HG03103 (cell line): ENCODE measurements at regions not wholly inside any gene's neighbourhood (a gene's known extent, or its start where the extent isn't known, plus 50 kb on each side); places are given as distances from the start of the nearest gene placed in this dataset.
"Not testable (repeated sequence)": the region's sequence is repeated elsewhere in the genome, so short reads cannot be mapped to it uniquely, and the experiment has no call there.

Experiments
- ATAC-seq: cut with Tn5 transposase; IDR thresholded peaks from one replicate; pipeline ENCODE4 v1.9.1; 2021; ENCODE audit warnings: low read depth; ENCODE audit not compliant: unreplicated experiment

DNA sequence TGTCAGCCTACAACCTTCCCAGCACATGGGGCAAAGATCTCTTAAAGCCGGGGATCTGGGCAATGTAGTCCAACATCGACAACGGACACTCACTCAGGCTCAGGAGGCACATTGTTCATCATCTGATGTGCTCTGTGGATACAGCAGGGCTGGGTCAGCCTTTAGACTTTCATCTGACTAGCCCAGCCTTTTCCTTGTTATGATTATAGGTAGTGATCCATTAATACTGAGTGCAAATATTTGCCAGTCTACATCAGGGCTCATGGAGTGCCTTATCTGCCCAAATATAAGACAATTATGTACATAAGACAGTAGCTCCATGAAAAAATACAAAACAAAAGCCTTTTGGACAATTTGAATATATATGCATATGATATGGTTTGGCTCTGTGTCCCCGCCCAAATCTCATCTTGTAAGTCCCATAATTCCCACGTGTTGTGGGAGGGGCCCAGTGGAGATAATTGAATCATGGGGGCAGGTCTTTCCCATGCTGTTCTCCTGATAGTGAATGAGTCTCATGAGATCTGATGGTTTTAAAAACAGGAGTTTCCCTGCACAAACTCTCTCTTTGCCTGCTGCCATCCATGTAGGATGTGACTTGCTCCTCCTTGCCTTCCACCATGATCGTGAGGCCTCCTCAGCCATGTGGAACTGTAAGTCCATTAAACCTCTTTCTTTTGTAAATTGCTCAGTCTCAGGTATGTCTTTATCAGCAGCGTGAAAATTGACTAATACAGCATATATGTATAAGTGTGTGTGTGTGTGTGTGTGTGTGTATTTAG, 248.5 kb upstream of the FOXN3 start:
- not testable (repeated sequence) for ATAC-seq

DNA sequence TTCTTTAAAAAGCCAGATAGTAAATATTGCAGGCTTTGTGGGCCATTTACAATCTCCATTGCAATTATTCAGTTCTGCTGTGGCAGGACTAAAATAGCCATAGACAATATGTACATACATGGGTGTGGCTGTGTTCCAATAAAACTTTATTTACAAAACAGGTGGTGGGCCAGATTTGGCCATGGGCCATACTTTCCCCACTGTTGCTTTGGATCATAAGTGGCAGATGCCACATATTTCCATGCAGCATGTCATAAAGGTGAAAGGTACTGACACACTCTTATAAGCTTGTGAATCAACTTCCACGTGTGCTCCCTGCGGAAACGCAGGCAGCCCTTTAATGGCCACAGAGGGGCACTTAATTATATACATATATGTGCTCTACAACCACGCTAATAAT, 244.4 kb upstream of the FOXN3 start:
- ATAC-seq = no peak

- not testable (repeated sequence) for ATAC-seq
These were observed 243.7 kb upstream of the FOXN3 start for GRCh38 chr14:89660625-89661233.

- no peak for ATAC-seq
These were observed 243.1 kb upstream of the FOXN3 start for GRCh38 chr14:89660166-89660565.

DNA sequence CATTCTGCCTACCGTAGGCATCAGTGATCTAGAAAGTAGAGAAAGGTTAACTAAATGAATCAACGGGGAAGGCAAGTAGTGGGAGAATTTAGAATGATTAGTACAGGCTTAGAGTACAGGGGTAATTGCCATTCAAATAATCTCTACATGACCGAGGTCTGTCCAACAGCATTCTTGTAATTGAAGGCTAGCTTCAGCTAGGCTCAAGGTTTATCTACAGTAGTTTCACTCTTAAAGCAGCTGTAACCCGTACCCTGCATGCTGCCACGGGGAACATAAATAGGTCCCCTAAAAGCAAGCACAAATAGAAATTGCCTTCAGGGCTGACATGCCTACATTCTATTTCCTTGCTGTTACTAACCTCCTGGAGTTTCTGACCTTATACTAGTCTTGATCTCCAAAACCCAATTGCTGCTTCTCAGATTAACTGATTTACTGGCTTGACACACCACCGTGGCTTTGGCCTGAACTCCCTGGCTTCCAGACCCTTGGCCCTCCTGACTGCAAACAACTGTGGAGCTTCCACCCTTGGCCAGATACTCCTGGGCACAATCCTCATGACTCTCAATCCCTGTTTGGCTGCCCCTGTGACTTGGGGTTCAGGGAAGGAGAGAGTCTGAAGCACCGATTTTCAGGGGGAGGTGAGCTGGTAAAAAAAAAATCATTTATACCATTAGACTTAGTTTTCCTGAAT, 242.1 kb upstream of the FOXN3 start:
- ATAC-seq = no peak

GRCh38 chr14:89657014-89657413, 240.0 kb upstream of the FOXN3 start:
- ATAC-seq = no peak

GRCh38 chr14:89654998-89655397, 238.0 kb upstream of the FOXN3 start:
- ATAC-seq = no peak

DNA sequence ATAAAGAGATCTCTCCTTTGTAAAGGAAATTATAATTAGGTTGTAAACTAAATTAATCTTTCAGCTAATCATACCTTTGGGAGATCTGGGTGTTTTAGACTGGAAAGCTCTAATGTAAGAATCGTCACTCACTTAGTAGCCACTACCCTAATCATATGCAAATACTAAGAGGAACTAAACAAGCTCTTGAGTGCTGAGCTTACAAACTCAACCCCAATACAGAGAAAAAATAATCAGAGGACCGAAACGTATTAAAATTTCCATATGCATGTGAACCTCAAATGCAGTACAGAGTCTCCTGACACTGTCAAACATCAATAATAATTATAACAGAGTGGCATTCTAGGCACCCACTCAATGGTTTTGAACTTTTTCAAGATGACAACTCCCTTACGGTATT, 235.3 kb upstream of the FOXN3 start:
- ATAC-seq = no peak

DNA sequence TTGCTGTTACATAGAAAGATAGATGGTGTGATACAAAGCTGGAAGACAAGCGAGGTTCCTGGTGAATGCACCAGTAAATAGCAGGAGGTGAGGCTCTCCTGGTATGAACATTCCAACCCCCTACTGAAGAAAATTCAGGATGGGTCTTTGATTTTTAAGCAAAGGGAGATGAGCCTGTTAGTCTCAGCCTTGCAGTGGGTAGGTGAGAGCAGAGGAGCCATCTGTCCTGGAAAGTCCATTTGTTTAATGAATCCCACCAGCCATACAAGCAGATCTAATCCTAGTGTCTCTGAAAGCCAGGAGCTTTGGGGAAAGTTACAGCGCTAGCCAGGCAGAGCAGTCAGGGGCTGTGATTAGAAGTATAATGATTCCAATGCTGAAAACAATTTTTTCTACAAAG, 234.8 kb upstream of the FOXN3 start:
- no peak for ATAC-seq

- ATAC-seq = no peak
These were observed 233.3 kb upstream of the FOXN3 start for GRCh38 chr14:89650077-89650978.

- no peak for ATAC-seq
These were observed 232.5 kb upstream of the FOXN3 start for GRCh38 chr14:89649451-89650075.

GRCh38 chr14:89648924-89649323, 231.9 kb upstream of the FOXN3 start:
- no peak for ATAC-seq

DNA sequence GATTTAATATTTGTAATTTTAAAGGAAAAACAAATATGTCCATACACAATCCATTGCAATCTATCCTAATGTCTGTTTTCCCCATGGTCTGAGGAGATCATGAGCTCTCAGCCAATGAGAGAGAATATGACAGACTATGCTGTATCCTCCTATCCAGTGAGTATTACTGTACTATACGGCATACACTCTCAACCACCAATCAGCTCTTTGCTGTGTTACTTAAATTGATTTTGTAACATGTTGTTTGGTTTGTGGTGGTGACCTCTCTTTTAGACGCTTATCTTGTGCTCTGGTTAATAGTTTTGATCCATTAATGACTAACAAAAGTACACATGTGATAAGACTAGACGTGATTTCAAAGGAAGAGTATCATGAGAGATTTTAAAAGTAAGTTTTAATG, 231.5 kb upstream of the FOXN3 start:
- no peak for ATAC-seq

GRCh38 chr14:89646971-89647370, 229.9 kb upstream of the FOXN3 start:
- ATAC-seq = no peak

- no peak for ATAC-seq
These were observed 227.6 kb upstream of the FOXN3 start for GRCh38 chr14:89644641-89645040.

DNA sequence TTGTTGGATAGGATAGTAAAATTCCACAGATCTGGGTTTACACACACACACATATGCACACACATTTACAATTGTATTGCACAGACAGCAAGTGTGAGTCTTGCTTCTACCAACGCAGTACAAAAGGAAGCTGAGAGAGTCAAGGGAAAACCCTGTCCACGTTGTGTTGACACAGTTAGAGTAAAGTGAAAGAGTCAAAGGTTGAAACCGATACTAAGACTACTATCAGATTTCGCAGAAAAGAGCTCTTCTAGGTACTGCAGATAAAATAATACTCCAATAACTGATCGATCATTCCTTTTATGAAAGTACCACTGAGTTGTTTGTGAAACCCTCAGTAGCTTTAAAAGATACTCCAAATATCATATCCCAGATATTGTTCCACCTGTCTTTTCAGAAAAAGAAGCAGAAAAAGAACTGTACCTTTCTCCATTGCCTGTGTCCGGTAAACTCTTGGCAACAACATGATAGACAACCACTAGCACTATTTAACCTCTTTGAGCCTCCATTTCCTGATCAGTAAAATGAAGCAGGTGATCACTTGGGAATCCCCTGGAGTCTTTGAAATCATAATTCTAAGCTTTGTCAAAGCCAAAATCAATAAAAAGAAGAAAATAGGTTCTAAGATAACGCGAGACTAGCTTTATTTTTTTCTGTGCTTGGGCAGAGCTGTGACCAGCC, 224.6 kb upstream of the FOXN3 start:
- ATAC-seq = peak; percentile 95

- ATAC-seq = no peak
These were observed 223.1 kb upstream of the FOXN3 start for GRCh38 chr14:89640141-89640540.

DNA sequence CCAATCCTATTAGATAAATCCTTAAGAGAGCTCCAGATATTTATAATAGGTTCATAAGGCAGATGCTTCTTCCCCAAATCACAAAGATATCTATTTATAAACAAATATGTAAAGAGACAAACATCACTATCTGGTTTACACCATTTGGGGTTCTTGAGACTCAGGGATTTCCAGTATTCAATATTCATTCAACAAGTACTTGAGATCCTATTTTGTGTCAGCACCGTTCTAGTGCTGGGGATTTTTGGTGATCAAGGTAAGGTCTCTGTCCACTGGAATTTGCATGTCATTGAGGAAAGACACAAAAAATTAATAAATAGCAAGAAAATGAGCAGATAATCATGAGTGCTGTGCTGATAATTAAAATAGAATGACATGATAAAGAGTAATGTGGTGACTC, 222.7 kb upstream of the FOXN3 start:
- no peak for ATAC-seq

GRCh38 chr14:89638891-89639290, 221.9 kb upstream of the FOXN3 start:
- no peak for ATAC-seq

DNA sequence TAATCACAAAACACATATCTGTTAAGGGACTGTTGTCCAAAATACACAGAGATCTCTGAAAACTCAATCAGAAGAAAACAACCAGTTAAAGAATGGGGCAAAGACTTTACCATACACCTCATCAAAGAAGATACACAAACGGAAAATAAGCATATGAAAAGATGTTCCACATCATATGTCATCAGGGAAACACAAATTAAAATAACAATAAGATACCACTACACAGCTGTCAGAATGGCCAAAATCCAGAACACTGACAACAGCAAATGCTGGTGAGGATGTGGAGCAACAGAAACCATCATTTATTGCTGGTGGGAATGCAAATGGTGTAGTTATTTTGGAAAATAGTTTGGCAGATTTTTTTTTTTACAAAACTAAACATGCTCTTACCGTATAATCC, 220.5 kb upstream of the FOXN3 start:
- ATAC-seq = no peak
